ENCODE measurements at regions not wholly inside any gene's neighbourhood (a gene's known extent, or its start where the extent isn't known, plus 50 kb on each side); places are given as distances from the start of the nearest gene placed in this dataset.

DNA sequence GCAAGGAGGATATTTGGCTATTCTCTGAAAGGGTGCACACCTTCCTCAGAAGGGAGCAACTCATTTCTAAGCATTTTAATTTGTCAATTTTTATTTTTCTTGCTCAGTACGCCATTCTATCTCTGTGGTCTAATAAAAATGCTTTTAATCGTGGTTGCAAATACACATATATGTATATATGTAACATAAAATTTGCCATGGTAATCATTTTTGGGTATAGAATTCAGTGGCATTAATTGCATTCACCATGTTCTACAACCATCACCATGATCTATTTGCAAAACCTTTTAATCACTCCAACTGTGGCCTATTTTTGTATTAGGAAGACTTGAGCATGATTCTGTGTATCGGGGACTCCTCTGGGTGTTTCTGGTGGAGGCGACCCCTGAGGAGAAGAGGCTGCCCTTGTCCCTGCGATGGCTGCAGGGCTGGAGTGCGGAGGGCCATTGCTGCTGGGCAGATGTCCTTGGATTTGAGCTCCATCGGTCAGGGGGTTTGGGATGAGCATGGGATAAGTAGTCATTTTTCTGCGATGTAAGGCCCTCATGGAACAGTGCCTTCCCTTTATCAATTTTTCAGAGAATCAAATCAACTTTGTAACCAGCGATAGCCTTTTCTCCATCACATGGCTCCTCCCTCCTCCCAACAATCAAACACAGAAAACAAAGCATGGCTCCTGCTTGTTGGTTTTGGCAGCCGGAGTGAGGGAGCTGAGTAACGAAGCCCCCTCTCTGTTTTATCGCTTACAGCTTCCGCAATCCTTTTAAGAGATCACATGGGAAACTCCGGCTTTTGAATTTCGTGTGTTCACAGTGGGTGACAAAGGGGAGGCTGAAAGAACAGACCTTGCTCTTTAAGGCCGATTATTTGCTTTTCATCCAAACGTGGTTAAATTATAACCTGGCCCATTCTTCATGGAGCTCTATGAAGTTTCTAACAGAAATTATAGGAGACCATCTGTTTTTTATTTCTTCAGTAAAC, 187.3 kb downstream of the TENT4A start:
- TF ChIP-seq, protein P1, sequence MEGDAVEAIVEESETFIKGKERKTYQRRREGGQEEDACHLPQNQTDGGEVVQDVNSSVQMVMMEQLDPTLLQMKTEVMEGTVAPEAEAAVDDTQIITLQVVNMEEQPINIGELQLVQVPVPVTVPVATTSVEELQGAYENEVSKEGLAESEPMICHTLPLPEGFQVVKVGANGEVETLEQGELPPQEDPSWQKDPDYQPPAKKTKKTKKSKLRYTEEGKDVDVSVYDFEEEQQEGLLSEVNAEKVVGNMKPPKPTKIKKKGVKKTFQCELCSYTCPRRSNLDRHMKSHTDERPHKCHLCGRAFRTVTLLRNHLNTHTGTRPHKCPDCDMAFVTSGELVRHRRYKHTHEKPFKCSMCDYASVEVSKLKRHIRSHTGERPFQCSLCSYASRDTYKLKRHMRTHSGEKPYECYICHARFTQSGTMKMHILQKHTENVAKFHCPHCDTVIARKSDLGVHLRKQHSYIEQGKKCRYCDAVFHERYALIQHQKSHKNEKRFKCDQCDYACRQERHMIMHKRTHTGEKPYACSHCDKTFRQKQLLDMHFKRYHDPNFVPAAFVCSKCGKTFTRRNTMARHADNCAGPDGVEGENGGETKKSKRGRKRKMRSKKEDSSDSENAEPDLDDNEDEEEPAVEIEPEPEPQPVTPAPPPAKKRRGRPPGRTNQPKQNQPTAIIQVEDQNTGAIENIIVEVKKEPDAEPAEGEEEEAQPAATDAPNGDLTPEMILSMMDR (IDR thresholded peaks at IDR 0.05 in 4 of 5, conservative IDR thresholded peaks at IDR 0.05 in 1 of 5) = no peak
- no peak for TF ChIP-seq POLR2A (IDR thresholded peaks at IDR 0.05)

Data from gastrocnemius medialis (tissue), 4 donors.